Gastroesophageal sphincter (tissue), 3 donors: ENCODE measurements at regions not wholly inside any gene's neighbourhood (a gene's known extent, or its start where the extent isn't known, plus 50 kb on each side); places are given as distances from the start of the nearest gene placed in this dataset.

Experiments
- CTCF ChIP-seq, 4 experiments: fragments of 200-600 bp in 2 of 4; fragments of 450-650 bp in 2 of 4; sonication (generic) in 1 of 4; IDR thresholded peaks; one replicate each; pipeline ENCODE4 v1.5.1; 2017 to 2019; ENCODE audit warnings: antibody characterized with exemption in 4 of 4, mild to moderate bottlenecking in 2 of 4, moderate library complexity in 2 of 4
- EP300 ChIP-seq: sonication (generic); formaldehyde crosslinking; IDR thresholded peaks from one replicate; pipeline ENCODE4 v1.6.1; 2017; ENCODE audit warnings: antibody characterized with exemption, mild to moderate bottlenecking
- POLR2A ChIP-seq, 2 donors: fragments of 450-650 bp; IDR thresholded peaks; one replicate each; pipeline ENCODE4 v1.6.1; 2017; ENCODE audit warnings: antibody characterized with exemption in 2 of 2, mild to moderate bottlenecking in 2 of 2, moderate library complexity in 1 of 2
- POLR2AphosphoS5 ChIP-seq: sonication (generic); formaldehyde crosslinking; IDR thresholded peaks from one replicate; pipeline ENCODE4 v1.6.1; 2017; ENCODE audit warnings: antibody characterized with exemption

GRCh38 chr6:21730533-21730932 lies 137.0 kb downstream of the SOX4 start:
- no peak for TF ChIP-seq EP300
- TF ChIP-seq CTCF (IDR thresholded peaks at IDR 0.05) = no peak
- TF ChIP-seq POLR2AphosphoS5 = no peak
- no peak for TF ChIP-seq POLR2A (IDR thresholded peaks at IDR 0.05)
